ENCODE measurements at regions not wholly inside any gene's neighbourhood (a gene's known extent, or its start where the extent isn't known, plus 50 kb on each side); places are given as distances from the start of the nearest gene placed in this dataset.

- peak; percentile 89 for DNase-seq
Observed at GRCh38 chr9:89999534-90000370, 394.9 kb downstream of the GADD45G start.

DNA sequence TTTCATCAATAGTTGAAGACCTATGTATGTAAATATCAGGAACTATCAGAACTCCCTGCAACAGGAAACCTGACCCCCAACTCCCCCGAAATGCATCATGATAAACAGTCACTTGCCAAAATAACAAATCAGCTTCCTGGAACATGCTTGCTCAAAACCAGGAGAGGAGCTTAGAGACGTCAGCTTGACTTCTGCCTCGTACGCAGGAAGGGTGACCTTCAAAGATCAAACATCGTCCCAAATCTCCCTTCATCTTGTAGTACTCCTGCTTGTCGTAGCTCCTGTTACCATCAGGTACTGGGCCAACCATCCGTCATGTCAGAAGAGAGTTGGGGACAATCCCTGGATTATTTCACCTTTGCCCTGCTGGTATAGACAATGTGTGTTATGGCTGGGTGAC, 396.1 kb downstream of the GADD45G start:
- DNase-seq: no peak

DNA sequence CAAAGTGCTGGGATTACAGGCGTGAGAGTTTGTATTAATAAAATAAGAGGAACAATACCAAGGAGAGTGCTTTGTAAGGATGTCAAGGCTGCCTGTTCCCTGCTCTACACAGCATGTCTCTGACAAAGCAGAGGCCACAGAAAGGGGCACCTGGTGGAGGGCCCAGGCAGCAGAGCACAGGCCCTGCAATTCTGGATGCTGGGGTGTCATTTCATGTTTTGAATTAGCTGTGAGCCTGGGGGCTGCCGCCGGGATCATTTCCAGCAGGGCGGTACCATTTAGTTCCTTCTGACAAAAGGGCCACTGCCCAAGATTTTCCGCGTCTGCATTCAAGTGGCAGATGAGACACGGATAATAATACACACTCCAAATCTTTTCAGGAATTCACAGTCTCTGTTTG, 396.9 kb downstream of the GADD45G start:
- DNase-seq: peak; percentile 80

DNA sequence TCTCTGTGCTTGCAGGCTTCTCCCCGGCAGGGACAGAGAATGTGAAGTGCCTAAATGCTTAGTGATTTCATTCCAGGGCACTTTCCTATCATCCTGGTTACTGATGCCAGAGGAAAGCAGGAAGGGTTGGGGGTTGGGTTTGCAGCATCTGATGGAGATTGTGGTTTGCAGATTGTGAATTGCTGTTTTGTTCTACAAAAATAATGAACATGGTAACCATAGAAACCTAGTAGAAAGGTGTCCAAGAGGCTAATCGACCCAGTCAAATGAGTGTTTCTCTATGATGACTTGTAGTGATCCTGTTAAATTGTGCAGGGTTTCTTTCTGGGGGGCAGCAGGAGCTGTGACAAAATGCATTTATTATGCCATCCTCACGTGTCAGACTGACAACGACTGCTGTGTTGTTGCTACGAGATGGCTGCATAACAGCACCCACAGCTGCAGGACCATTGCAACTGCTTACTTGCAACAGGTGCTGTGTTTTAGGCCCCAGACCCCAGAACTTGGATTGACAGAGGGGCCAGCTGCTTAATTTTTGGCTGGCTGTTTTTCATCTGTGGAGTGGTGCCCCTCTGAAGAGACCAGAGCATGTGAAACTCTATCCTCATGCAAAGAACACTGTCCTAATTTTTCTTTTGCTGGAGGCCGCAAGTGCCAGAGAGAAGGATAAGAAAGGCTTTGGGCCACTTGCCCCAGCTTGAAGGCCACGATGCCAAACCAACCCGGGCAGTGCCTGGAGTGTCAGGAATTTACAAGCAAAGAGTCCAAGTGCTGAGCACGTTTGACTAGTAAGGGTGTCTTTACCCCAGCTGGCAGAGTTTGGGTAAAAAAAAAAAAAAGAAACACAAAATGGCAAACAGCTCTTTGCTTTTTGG, 397.8 kb downstream of the GADD45G start:
- peak; percentile 97 for DNase-seq

GRCh38 chr9:90005388-90005787, 400.6 kb downstream of the GADD45G start:
- DNase-seq: no peak

DNA sequence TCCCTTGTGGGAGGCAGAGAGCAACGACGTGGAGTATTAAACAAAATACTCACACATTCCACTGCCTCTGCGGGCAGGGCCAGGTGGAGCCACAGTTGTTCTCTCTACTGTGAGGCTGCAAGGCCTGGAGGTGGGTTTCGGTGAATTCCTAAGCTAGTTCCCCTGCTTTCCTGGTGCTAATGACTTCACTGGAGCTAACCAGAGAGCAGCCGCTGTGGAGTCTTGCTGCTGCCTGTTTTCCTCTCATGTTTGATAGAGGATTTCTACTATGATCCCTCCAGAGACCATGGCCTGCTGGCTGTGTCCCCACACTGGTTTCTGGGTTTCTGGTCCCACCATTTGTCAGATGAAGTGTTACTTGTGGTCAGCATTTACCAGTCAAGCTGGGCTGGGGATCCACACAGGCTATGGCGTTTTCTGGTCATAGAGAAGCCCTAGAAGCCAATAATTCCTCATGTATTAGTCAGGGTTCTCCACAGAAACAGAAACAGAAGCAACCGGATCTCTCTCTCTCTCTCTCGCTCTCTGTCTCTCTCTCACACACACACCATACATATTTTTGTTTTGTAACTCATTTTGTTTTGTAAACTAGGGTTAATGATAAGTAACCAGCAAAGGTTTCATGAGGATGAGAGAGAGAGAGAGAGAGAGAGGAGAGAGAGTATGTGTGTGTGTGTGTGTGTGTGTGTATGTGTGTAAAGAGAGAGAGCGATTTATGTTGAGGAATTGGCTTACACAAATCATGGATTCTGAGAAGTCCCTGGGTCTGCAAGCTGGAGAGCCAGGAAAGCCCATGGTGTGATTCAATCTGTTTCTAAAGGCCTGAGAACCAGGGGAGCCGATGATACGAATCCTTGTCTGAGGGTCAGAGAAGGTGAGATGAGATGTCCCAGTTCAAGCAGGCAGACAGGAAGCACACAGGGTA, 403.0 kb downstream of the GADD45G start:
- peak; percentile 41 for DNase-seq

DNA sequence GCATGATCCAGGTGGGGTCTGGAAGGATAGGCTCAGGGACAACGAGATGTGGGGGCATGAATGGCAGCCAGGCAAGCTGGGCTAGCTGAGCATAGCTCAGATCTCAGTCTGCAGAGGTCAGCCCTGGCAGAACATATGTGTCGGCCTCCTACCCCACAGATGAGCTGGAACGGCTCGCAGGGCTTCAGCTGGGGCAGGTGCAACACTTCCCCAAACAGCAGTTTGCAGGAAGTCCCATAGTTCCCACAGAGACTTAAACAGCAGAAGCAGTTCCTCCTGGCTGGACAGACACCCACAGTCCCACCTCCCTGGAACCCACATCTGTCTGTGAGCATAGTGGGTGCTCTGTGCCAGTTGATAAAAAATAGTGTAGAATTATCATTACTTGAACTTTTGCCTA, 404.6 kb downstream of the GADD45G start:
- DNase-seq: no peak

DNA sequence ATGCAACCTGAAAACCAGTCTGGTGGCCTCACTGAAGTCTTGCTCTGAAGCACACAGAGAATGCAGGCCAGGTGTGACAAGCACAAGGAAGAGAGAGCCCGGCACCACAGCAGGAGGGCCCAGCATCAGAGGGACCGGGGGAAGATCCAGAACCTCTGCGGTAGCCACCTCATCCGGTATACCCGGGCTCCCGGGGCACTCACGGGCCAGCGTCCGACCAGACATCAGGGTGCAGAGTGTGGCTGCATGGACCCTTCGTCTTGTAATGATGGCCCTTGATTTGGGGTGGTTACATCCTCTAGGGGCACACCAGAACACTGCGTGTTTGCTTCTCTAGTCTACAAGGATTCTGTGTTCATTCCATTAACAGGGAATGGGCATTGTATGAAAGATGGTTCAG, 406.0 kb downstream of the GADD45G start:
- DNase-seq: no peak

DNA sequence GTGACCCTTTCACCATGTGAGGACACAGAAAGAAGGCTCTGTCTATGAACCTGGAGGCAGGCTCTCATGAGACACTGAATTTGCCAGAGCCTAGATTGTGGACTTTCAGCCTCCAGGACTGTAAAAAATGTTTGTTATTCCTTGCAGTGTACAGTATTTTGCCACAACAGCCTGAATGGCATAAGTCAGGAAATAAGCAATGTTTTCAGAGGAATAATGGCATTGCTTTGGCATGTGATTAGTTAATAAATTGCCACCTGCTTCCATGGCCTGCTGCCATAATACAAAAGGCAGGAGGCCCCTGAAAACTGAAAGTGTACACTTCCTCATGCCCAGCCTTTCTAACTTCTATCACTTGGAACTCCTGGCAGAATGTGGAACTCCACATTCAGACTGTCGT, 408.1 kb downstream of the GADD45G start:
- DNase-seq: no peak

- DNase-seq: no peak
Observed at GRCh38 chr9:90013778-90014177, 409.0 kb downstream of the GADD45G start.

GRCh38 chr9:90014421-90014820, 409.6 kb downstream of the GADD45G start:
- no peak for DNase-seq

DNA sequence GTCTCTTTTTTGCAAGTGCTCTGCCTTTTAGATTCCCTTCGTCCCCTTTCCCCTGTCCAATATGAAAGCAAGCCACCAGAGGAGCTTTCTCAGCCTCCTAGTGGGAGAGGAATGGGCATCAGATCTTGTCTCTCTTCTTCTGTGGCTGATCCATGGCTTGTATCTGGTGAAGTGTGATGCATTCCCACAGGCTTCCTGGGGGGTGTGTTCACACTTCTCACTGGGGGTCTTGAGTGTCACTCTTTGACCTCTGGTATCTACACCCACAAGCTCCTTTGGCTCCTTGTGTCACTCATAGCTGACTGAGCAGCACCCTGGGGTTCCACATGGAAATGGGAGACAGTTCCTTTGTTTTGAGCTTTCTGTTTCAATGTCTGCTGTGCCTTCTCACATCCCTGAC, 411.5 kb downstream of the GADD45G start:
- no peak for DNase-seq

GRCh38 chr9:90017679-90018078, 412.9 kb downstream of the GADD45G start:
- no peak for DNase-seq

DNA sequence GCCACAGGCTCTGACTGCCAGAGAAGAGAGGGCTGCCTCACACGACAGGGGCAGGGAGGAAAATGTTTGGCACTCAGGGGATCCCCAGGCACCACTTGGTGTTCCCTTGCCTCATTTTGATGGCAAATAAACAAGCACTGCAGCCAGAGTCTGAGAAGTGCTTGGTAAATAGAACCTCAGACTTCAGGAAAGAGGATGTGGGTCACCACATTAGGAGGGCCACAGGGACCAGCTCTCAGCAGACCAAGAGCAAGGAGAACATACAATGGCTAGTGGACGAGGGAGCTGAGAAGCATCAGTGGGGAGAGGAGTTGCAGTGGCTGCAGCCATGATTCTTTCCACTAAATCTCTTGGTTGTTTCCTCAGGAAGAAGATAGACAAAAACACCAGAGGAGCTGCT, 413.9 kb downstream of the GADD45G start:
- DNase-seq: no peak

DNA sequence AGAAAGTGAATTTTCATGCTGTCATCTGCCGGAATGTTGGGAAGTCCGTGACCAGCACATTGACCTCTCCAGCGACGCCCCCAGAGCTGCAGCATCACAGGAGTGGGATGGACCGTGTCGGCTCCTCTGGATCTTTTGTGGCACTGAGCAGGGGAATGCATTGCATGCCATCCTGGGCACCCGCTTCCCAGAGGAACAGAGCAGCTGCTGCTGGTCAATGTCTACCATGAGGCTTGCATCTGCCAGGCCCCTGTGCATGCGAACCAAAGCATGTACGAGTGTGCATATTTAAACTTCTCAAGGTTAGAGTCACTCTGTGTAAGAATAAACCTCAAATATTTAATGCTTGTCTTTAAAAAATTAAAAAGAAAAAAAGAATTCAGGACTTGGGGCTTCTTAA, 414.8 kb downstream of the GADD45G start:
- DNase-seq: no peak

DNA sequence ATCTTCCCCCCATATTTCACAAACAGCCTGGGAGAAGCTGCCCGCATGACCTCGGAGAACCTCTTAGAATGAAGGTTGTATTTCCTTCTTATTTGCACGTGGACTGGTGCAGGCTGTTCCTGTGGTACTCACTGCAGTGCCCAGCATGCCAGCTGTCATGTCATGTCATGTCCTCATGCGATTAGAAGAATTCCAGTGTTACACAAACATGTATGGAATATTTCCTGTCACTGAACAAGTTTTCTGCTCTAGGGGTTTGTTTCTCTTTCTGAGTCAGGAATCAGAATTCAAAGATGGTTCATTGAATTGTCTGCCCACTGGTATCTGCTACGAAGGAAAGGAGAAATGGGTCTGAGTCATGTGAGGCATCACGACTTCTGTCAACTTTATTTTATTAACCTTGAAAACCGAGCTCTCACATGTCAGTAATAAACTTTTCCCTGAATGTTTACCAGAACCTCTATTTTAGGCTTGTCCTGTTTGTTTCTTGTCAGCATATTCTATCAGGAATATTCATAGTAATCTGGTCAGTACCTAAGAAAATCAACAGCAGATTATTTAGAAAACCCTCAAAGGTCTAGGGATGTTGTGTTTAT, 415.6 kb downstream of the GADD45G start:
- DNase-seq: peak; percentile 52

GRCh38 chr9:90021216-90021906, 416.5 kb downstream of the GADD45G start:
- DNase-seq: no peak

DNA sequence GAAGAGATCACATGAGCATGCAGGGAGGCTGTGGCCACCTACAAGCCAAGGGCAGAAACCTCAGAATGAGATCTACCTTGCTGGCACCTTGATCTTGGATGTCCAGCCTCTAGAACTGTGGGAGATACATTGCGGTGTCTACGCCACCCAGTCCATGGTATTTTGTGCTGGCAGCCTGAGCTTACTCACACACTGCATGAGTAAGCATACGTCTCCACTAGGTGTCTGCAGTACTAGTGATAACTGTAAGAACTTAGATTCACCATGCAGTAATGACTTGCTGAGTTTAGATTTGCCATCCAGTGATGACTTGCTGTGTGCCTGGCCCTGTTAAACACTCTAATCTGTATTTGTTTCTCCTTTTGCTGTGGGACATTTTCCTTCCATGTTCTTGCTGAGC, 417.7 kb downstream of the GADD45G start:
- DNase-seq: no peak

DNA sequence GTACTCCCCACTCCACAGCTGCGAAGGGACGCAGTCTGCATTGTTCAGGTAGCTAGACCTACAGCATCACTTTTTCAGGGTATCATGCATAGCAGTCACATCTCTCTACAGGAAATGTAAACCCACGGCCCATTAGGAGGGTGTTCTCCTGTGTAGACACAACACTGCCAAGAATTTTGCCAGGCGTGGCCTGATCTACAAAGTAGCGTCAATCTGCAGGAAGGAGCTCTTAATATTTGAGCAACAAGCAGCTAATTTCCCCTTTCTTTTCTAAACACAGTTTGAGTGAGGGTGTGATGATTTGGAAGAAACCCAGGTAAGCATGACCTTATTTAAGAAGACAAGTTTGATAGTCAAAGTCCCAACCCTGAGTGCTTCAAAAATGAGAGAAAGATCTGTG, 419.0 kb downstream of the GADD45G start:
- no peak for DNase-seq

DNA sequence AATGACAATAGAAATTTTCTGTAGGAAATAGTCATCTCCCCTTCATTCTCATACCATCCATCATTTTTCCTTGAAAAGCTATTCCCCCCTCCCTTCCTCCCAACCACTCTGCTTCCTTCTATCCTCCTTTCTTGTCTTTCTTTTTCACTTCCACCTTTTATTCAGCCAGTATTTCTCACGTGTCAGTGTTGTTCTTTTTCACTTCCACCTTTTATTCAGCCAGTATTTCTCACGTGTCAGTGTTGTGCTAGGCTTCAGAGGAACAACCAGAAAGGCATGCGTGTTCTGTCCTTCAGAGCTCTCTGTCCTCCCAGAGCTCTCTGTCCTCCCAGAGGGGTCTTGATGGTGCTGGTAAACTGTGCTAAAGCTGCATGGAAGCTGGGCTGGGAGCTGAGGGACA, 419.6 kb downstream of the GADD45G start:
- no peak for DNase-seq

DNA sequence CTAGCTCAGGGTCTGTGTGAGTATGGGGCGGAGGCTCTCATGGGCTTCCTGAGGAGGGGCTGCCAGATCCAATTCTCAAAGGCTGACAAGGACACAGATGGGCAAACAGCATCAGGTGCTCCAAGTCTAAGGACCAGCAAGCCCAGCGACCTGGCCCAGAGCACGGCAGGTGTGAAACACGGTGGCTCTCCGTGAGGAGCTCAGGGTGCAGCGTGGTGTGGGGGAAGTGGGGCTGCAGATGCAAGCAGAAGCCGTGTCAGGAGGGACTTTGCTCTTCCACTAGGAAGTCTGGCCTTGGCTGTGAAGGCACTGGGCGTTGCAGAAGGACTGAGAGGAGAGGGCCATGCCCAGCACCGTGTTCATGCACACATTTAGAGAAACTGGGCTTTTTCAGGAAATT, 420.0 kb downstream of the GADD45G start:
- no peak for DNase-seq
